ENCODE measurements at regions not wholly inside any gene's neighbourhood (a gene's known extent, or its start where the extent isn't known, plus 50 kb on each side); places are given as distances from the start of the nearest gene placed in this dataset.

DNA sequence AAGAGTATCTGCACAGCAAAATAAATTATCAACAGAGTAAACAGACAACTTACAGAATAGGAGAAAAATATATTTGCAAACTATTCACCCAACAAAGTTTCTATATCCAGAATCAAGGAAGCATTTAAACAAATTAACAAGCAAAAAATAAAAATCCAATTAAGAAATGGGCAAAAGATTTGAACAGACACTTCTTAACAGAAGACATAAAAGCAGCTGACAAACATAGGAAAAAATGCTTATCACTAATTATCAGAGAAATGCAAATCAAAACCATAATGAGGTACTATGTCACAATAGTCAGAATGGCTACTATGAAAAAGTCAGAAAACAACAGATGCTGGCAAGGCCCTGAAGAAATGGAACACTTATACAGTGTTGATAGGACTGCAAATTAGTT is 434.2 kb upstream of the ADGRB3 start:
- no peak for TF ChIP-seq CTCF (IDR thresholded peaks at IDR 0.05)
- TF ChIP-seq ZFX (IDR thresholded peaks at IDR 0.05; ENCODE audit: borderline replicate concordance): no peak
